ENCODE measurements at regions not wholly inside any gene's neighbourhood (a gene's known extent, or its start where the extent isn't known, plus 50 kb on each side); places are given as distances from the start of the nearest gene placed in this dataset.

- Histone ChIP-seq H3K4me3 (no peak overlapping the region), H3K36me3 (no peaks in the 10 kb centered on the region), H3K9me3 (no peaks in the 10 kb centered on the region), H3K27ac (no peak overlapping the region), H3K27me3 (no peaks in the 10 kb centered on the region), H3K4me1 (no peaks in the 10 kb centered on the region)
- ATAC-seq (no peak), DNase-seq (no peak)
- intact Hi-C loops (cut with DNase I), result no loop called here
- TF ChIP-seq POLR2A (IDR thresholded peaks at IDR 0.05) (no peak), CTCF (IDR thresholded peaks at IDR 0.05) (no peak)
- WGBS (ENCODE audit: insufficient coverage, low coverage, low lambda C conversion rate, missing lambda C conversion rate), result 52% methylated on average over 4 of the region's 4 CpGs
Measured at GRCh38 chr11:32302826-32303225, 132.5 kb downstream of the WT1 start.

GRCh38 chr11:32304521-32304920, 130.8 kb downstream of the WT1 start:
- intact Hi-C loops (cut with DNase I), result no loop called here
- Histone ChIP-seq H3K27me3 (no peaks in the 10 kb centered on the region), H3K9me3 (no peaks in the 10 kb centered on the region), H3K4me1 (no peaks in the 10 kb centered on the region), H3K4me3 (no peak overlapping the region), H3K36me3 (no peaks in the 10 kb centered on the region), H3K27ac (no peak overlapping the region)
- DNase-seq, result no peak
- no peak for ATAC-seq
- 43% methylated on average over 2 of the region's 2 CpGs for WGBS (ENCODE audit: insufficient coverage, low coverage, low lambda C conversion rate, missing lambda C conversion rate)
- TF ChIP-seq CTCF (IDR thresholded peaks at IDR 0.05), result no peak
- no peak for TF ChIP-seq POLR2A (IDR thresholded peaks at IDR 0.05)

- no peaks in the 10 kb centered on the region for H3K27me3 ChIP-seq
- H3K9me3 ChIP-seq, result no peaks in the 10 kb centered on the region
- intact Hi-C loops (cut with DNase I), result no loop called here
- H3K4me3 ChIP-seq, result no peak overlapping the region
- 53% methylated on average over 4 of the region's 4 CpGs for WGBS (ENCODE audit: insufficient coverage, low coverage, low lambda C conversion rate, missing lambda C conversion rate)
- TF ChIP-seq CTCF (IDR thresholded peaks at IDR 0.05), result no peak
- no peak for TF ChIP-seq POLR2A (IDR thresholded peaks at IDR 0.05)
- H3K4me1 ChIP-seq, result no peaks in the 10 kb centered on the region
- ATAC-seq (no peak), DNase-seq (no peak)
- H3K27ac ChIP-seq, result no peak overlapping the region
- no peaks in the 10 kb centered on the region for H3K36me3 ChIP-seq
Measured at GRCh38 chr11:32305460-32305859, 129.9 kb downstream of the WT1 start.

GRCh38 chr11:32307471-32307870, 127.9 kb downstream of the WT1 start:
- no peak for ATAC-seq
- DNase-seq, result no peak
- Histone ChIP-seq H3K36me3 (no peaks in the 10 kb centered on the region), H3K9me3 (no peaks in the 10 kb centered on the region), H3K4me3 (no peak overlapping the region), H3K27me3 (no peaks in the 10 kb centered on the region), H3K4me1 (no peaks in the 10 kb centered on the region), H3K27ac (no peak overlapping the region)
- WGBS (ENCODE audit: insufficient coverage, low coverage, low lambda C conversion rate, missing lambda C conversion rate), result 62% methylated on average over 3 of the region's 3 CpGs
- TF ChIP-seq CTCF (IDR thresholded peaks at IDR 0.05), result no peak
- no peak for TF ChIP-seq POLR2A (IDR thresholded peaks at IDR 0.05)
- intact Hi-C loops (cut with DNase I), result no loop called here

- no peak for ATAC-seq
- no peaks in the 10 kb centered on the region for H3K9me3 ChIP-seq
Measured at GRCh38 chr11:32307913-32308312, 127.4 kb downstream of the WT1 start.

More at GRCh38 chr11:32307913-32308312, 127.4 kb downstream of the WT1 start:
- Histone ChIP-seq H3K4me3 (no peak overlapping the region), H3K36me3 (no peaks in the 10 kb centered on the region), H3K4me1 (no peaks in the 10 kb centered on the region), H3K27ac (no peak overlapping the region), H3K27me3 (no peaks in the 10 kb centered on the region)
- TF ChIP-seq CTCF (IDR thresholded peaks at IDR 0.05), result no peak
- TF ChIP-seq POLR2A (IDR thresholded peaks at IDR 0.05), result no peak
- intact Hi-C loops (cut with DNase I), result no loop called here
- WGBS (ENCODE audit: insufficient coverage, low coverage, low lambda C conversion rate, missing lambda C conversion rate), result 56% methylated on average over 4 of the region's 6 CpGs
- DNase-seq, result no peak
